RWPE2 (cell line): ENCODE measurements at regions not wholly inside any gene's neighbourhood (a gene's known extent, or its start where the extent isn't known, plus 50 kb on each side); places are given as distances from the start of the nearest gene placed in this dataset.

Experiments
- ATAC-seq: fragments of 200-7000 bp; cut with Tn5 transposase; 3 replicates; pipeline ENCODE4 v1.9.1; 2021; ENCODE audit warnings: low read depth
- DNase-seq: peaks from one replicate; pipeline ENCODE4 v3.0.0-alpha.2; 2020; ENCODE audit warnings: low spot score
- H3K27ac ChIP-seq: fragments of 450-650 bp; 2 replicates; pipeline ENCODE4 v1.5.1; 2017; ENCODE audit warnings: mild to moderate bottlenecking; ENCODE audit not compliant: poor library complexity, severe bottlenecking
- H3K27me3 ChIP-seq: fragments of 250-450 bp; sonication (Bioruptor Pico); 2 replicates; pipeline ENCODE4 v1.5.1; 2021; ENCODE audit warnings: mild to moderate bottlenecking, moderate library complexity; ENCODE audit not compliant: insufficient read depth, poor library complexity, severe bottlenecking
- H3K36me3 ChIP-seq: fragments of 250-450 bp; sonication (Bioruptor Pico); 2 replicates; pipeline ENCODE4 v1.5.1; 2020; ENCODE audit warnings: low read depth, mild to moderate bottlenecking, moderate library complexity
- H3K4me1 ChIP-seq: fragments of 250-450 bp; sonication (Bioruptor Pico); 2 replicates; pipeline ENCODE4 v1.5.1; 2021; ENCODE audit warnings: mild to moderate bottlenecking, moderate library complexity; ENCODE audit not compliant: insufficient read depth, poor library complexity, severe bottlenecking
- H3K4me3 ChIP-seq: fragments of 250-450 bp; sonication (Bioruptor Pico); 2 replicates; pipeline ENCODE4 v1.5.1; 2021; ENCODE audit warnings: mild to moderate bottlenecking, moderate library complexity; ENCODE audit not compliant: severe bottlenecking
- H3K9me3 ChIP-seq: fragments of 250-450 bp; sonication (Bioruptor Pico); 2 replicates; pipeline ENCODE4 v1.5.1; 2021; ENCODE audit warnings: mild to moderate bottlenecking, moderate library complexity; ENCODE audit not compliant: severe bottlenecking
- TF ChIP-seq, protein P1 (sequence below): fragments of 450-650 bp; IDR thresholded peaks from one replicate; pipeline ENCODE4 v1.5.1; 2017; ENCODE audit warnings: mild to moderate bottlenecking, moderate library complexity; ENCODE audit not compliant: poor library complexity, severe bottlenecking

DNA sequence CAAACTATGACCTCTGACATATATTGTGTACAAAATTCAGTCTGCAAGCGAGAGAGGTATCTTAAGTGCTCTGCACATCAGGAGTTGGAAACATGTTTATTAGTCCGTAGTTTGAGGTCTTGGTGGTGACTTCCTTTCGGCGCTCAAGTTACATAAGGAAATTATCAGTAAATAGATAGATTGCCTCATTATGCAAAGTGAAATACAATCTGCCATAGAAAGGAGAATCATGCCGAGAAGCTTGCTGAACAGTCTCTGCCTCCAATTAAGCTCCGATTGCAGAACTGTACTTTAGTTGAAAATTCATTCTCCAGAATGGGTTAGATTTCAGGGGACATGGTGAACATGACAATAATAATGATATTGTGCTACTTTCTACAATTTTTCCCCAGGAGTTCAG lies 271.8 kb downstream of the BRINP2 start:
- ATAC-seq (no peak), DNase-seq (no peak)
- Histone ChIP-seq H3K36me3 (no peaks in the 10 kb centered on the region), H3K27me3 (peaks cover 6% of the 10 kb centered on the region), H3K9me3 (no peaks in the 10 kb centered on the region), H3K4me3 (no peak overlapping the region), H3K27ac (no peak overlapping the region), H3K4me1 (no peaks in the 10 kb centered on the region)
- TF ChIP-seq, protein P1, sequence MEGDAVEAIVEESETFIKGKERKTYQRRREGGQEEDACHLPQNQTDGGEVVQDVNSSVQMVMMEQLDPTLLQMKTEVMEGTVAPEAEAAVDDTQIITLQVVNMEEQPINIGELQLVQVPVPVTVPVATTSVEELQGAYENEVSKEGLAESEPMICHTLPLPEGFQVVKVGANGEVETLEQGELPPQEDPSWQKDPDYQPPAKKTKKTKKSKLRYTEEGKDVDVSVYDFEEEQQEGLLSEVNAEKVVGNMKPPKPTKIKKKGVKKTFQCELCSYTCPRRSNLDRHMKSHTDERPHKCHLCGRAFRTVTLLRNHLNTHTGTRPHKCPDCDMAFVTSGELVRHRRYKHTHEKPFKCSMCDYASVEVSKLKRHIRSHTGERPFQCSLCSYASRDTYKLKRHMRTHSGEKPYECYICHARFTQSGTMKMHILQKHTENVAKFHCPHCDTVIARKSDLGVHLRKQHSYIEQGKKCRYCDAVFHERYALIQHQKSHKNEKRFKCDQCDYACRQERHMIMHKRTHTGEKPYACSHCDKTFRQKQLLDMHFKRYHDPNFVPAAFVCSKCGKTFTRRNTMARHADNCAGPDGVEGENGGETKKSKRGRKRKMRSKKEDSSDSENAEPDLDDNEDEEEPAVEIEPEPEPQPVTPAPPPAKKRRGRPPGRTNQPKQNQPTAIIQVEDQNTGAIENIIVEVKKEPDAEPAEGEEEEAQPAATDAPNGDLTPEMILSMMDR: no peak

DNA sequence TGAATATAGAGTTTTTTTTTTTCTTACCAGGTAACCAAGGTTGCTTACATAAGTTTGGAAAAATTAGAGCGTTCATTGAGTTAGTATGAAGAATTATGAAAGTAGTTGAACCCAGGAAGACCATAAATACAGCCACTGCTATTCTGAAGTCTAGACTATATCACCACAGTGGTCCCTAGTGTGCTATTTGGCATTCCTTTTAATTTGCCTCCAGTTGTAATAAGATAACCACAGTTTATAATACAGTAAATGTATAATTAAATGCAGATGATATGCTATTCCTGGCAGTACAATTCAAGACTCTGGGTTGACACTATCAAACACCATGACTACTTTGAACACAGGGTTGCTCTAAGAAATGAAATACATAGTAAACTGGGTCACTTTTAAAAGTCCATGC lies 270.5 kb downstream of the BRINP2 start:
- Histone ChIP-seq H3K4me1 (no peaks in the 10 kb centered on the region), H3K4me3 (no peak overlapping the region), H3K9me3 (no peaks in the 10 kb centered on the region), H3K36me3 (no peaks in the 10 kb centered on the region), H3K27me3 (peaks cover 6% of the 10 kb centered on the region), H3K27ac (no peak overlapping the region)
- TF ChIP-seq, protein P1: no peak
- ATAC-seq: no peak
- no peak for DNase-seq

DNA sequence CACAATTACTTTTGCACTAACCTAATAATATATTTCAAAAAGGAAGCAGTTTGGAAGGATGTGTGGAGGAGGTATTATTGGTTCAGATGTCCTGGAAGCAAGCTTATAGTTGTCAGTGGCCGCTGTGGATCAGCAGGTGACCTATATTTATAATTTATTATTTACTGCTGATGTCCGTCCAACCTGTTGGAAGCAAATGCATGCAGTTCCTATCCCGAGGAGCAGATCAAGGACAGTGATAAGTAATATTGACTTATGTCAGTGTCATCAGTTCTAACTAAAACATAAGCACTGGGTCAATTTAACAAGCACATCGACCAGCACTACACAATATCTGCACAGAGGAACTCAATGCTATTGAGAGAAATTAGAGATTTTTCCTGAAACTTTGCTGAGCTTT lies 270.1 kb downstream of the BRINP2 start:
- Histone ChIP-seq H3K4me1 (no peaks in the 10 kb centered on the region), H3K27me3 (peaks cover 6% of the 10 kb centered on the region), H3K27ac (no peak overlapping the region), H3K9me3 (no peaks in the 10 kb centered on the region), H3K36me3 (no peaks in the 10 kb centered on the region), H3K4me3 (no peak overlapping the region)
- TF ChIP-seq, protein P1: no peak
- ATAC-seq: no peak
- no peak for DNase-seq

DNA sequence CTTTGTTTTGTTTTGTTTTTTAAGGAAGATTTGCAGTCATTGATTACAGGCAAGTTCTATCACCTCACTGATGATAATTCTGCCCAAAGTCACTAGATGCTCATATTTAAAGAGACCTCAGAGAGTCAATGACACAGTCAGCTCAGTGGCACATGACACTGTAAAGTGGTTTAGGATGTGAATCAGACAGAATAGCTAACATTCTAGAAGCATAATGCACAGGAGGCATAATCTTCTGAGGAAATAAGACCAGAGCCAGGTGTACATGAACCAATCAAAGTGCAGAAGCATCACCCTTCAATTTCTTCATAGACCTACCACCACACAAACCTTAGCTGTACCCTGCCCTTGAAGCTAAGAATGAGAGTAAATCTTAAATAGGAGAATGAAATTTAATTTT lies 268.5 kb downstream of the BRINP2 start:
- TF ChIP-seq, protein P1: no peak
- DNase-seq: no peak
- ATAC-seq: no peak
- Histone ChIP-seq H3K4me3 (no peak overlapping the region), H3K9me3 (no peaks in the 10 kb centered on the region), H3K27ac (no peak overlapping the region), H3K27me3 (peaks cover 5% of the 10 kb centered on the region), H3K36me3 (no peaks in the 10 kb centered on the region), H3K4me1 (no peaks in the 10 kb centered on the region)

DNA sequence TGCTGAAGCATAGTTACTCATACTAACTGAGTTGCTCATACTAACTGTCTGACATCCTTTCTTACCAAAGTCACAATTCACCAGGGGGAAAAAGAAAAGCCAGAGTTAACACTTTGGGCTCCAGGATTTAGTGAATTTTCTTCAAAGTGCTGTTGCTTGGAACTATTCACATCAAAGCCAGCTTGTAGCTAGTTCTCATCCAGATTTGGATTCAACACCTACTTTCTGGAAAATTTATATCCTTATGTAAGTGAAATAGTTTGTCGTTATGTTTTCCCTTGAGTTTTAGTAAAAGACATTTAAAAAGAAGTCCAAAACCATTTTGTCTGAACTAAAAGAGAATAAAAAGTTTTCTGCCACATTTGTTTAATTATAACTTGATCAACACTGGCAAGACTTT lies 264.6 kb downstream of the BRINP2 start:
- TF ChIP-seq, protein P1: no peak
- Histone ChIP-seq H3K9me3 (no peaks in the 10 kb centered on the region), H3K4me1 (no peaks in the 10 kb centered on the region), H3K27me3 (no peaks in the 10 kb centered on the region), H3K4me3 (no peak overlapping the region), H3K36me3 (no peaks in the 10 kb centered on the region), H3K27ac (no peak overlapping the region)
- ATAC-seq (no peak), DNase-seq (no peak)
